ENCODE measurements at regions not wholly inside any gene's neighbourhood (a gene's known extent, or its start where the extent isn't known, plus 50 kb on each side); places are given as distances from the start of the nearest gene placed in this dataset.

GRCh38 chr14:71783088-71783487 lies 149.1 kb upstream of the RGS6 start:
- TF ChIP-seq, protein P1, sequence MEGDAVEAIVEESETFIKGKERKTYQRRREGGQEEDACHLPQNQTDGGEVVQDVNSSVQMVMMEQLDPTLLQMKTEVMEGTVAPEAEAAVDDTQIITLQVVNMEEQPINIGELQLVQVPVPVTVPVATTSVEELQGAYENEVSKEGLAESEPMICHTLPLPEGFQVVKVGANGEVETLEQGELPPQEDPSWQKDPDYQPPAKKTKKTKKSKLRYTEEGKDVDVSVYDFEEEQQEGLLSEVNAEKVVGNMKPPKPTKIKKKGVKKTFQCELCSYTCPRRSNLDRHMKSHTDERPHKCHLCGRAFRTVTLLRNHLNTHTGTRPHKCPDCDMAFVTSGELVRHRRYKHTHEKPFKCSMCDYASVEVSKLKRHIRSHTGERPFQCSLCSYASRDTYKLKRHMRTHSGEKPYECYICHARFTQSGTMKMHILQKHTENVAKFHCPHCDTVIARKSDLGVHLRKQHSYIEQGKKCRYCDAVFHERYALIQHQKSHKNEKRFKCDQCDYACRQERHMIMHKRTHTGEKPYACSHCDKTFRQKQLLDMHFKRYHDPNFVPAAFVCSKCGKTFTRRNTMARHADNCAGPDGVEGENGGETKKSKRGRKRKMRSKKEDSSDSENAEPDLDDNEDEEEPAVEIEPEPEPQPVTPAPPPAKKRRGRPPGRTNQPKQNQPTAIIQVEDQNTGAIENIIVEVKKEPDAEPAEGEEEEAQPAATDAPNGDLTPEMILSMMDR (IDR thresholded peaks at IDR 0.05; ENCODE audit: insufficient read depth, low read length) = no peak
- TF ChIP-seq SPI1 (IDR thresholded peaks at IDR 0.05; ENCODE audit: borderline replicate concordance, low read depth) = no peak
- no peak for TF ChIP-seq POLR2AphosphoS5 (IDR thresholded peaks at IDR 0.05; ENCODE audit: low read depth)
